ENCODE measurements at regions not wholly inside any gene's neighbourhood (a gene's known extent, or its start where the extent isn't known, plus 50 kb on each side); places are given as distances from the start of the nearest gene placed in this dataset.

- H2BK120ac ChIP-seq (replicated peaks; ENCODE audit: low read depth, low read length): no peak overlapping the region
- H4K91ac ChIP-seq (replicated peaks; ENCODE audit: insufficient read length, low read length): no peak overlapping the region
- DNase-seq (ENCODE audit: low read depth in 1 of 2, low spot score in 2 of 2) (no peak), FAIRE-seq (no peak)
- no peak overlapping the region for H3K9ac ChIP-seq (replicated peaks in 1 of 4; ENCODE audit: extremely low read depth in 1 of 4, low read depth in 3 of 4, low read length in 3 of 4)
- no peak overlapping the region for H2AFZ ChIP-seq (ENCODE audit: low read length)
- H2BK12ac ChIP-seq (ENCODE audit: low read depth, low read length): no peak overlapping the region
- H4K20me1 ChIP-seq (replicated peaks in 1 of 2; ENCODE audit: control insufficient read depth in 1 of 2, insufficient read depth in 2 of 2, low read length in 2 of 2): no peaks in the 10 kb centered on the region
- H3K14ac ChIP-seq (ENCODE audit: insufficient read length): no peak overlapping the region
- ChIA-PET CTCF (ENCODE audit: partially characterized antibody) (interaction anchor here (1.0 to 4.0 kb wide), 2 partner anchors 10 to 155 kb away, joined by 3 to 21 read pairs; no protein-coding TSS in a partner anchor), POLR2A (ENCODE audit: partially characterized antibody) (no interaction called here)
- no peak overlapping the region for H3K4me2 ChIP-seq (ENCODE audit: insufficient read depth in 1 of 2, low read depth in 2 of 2, low read length in 2 of 2)
- no peak overlapping the region for H3K56ac ChIP-seq (replicated peaks; ENCODE audit: insufficient read length, low read depth, low read length)
- no peak overlapping the region for H4K8ac ChIP-seq (ENCODE audit: extremely low read depth, insufficient read depth, low read length)
- no peaks in the 10 kb centered on the region; the same call in 1 of the 2 replicates for H3K79me1 ChIP-seq (ENCODE audit: low read depth, low read length)
- no peak overlapping the region for H3K23ac ChIP-seq (ENCODE audit: insufficient read length)
- H3K27me3 ChIP-seq (replicated peaks in 1 of 4; ENCODE audit: control insufficient read depth in 3 of 4, extremely low read depth in 1 of 4, insufficient read depth in 3 of 4, low read length in 3 of 4): no peaks in the 10 kb centered on the region
- no peak overlapping the region for H3K4me3 ChIP-seq (ENCODE audit: extremely low read depth in 1 of 4, insufficient read depth in 2 of 4, low read depth in 3 of 4, low read length in 4 of 4)
- no peaks in the 10 kb centered on the region for H3K23me2 ChIP-seq (ENCODE audit: low read depth, low read length)
- H2BK20ac ChIP-seq (ENCODE audit: low read length): no peak overlapping the region
- no peaks in the 10 kb centered on the region for H3K36me3 ChIP-seq (ENCODE audit: control insufficient read depth in 2 of 4, insufficient read depth in 4 of 4, low read length in 3 of 4)
- H3K4ac ChIP-seq (replicated peaks; ENCODE audit: insufficient read length, low read depth, low read length): no peak overlapping the region
- H2BK5ac ChIP-seq (ENCODE audit: low read depth, low read length): no peak overlapping the region
- H3K27ac ChIP-seq (ENCODE audit: low read depth, low read length): no peak overlapping the region
- no peak overlapping the region for H3K18ac ChIP-seq (ENCODE audit: extremely low read depth, low read length)
- no peak overlapping the region for H2BK15ac ChIP-seq (ENCODE audit: low read length)
- WGBS, 2 experiments (ENCODE audit: extremely low coverage in 1 of 2, insufficient coverage in 1 of 2, insufficient read length in 1 of 2, insufficient replicate concordance in 2 of 2, low coverage in 1 of 2, low lambda C conversion rate in 2 of 2, missing lambda C conversion rate in 1 of 2): 90% methylated on average over 2 of the region's 2 CpGs; no CpG with 5 or more reads in 1 of the 2 experiments
- no peaks in the 10 kb centered on the region for H3K4me1 ChIP-seq (replicated peaks in 1 of 4; ENCODE audit: control insufficient read depth in 3 of 4, insufficient read depth in 4 of 4, low read length in 3 of 4)
- H3K9me3 ChIP-seq (ENCODE audit: insufficient read depth in 2 of 2, low read depth in 1 of 2, low read length in 1 of 2): no peaks in the 10 kb centered on the region
- H3K79me2 ChIP-seq (ENCODE audit: control insufficient read depth in 1 of 2, insufficient read depth in 2 of 2, low read length in 2 of 2): no peaks in the 10 kb centered on the region
- H2AK5ac ChIP-seq (ENCODE audit: low read depth, low read length): no peak overlapping the region
- H4K5ac ChIP-seq (ENCODE audit: insufficient read length, low read depth, low read length): no peak overlapping the region
- TF ChIP-seq EZH2 (IDR thresholded peaks at IDR 0.05; ENCODE audit: low read depth, low read length, severe bottlenecking): no peak
- no peak for TF ChIP-seq GTF2F1 (IDR thresholded peaks at IDR 0.05; ENCODE audit: borderline replicate concordance, low read depth, low read length)
- no peak for TF ChIP-seq SIN3A (conservative IDR thresholded peaks at IDR 0.05 in 1 of 2, IDR thresholded peaks at IDR 0.05 in 1 of 2; ENCODE audit: low read depth in 1 of 2, low read length in 2 of 2)
These were observed 202.8 kb downstream of the CDCA7 start for GRCh38 chr2:173557497-173557896.
